Endothelial cell (in vitro differentiated cells): ENCODE measurements at regions not wholly inside any gene's neighbourhood (a gene's known extent, or its start where the extent isn't known, plus 50 kb on each side); places are given as distances from the start of the nearest gene placed in this dataset.
"Not testable (repeated sequence)": the region's sequence is repeated elsewhere in the genome, so short reads cannot be mapped to it uniquely, and the experiment has no call there.

Source experiments
- DNase-seq: peaks from one replicate; pipeline ENCODE4 v3.0.0; 2021; ENCODE audit warnings: low spot score
- H3K27ac Mint-ChIP-seq: one replicate; pipeline ENCODE4 v1.8.0; 2021; ENCODE audit warnings: mixed read lengths, inconsistent platforms; ENCODE audit not compliant: unreplicated experiment
- H3K27me3 Mint-ChIP-seq: one replicate; pipeline ENCODE4 v1.8.0; 2021; ENCODE audit warnings: mild to moderate bottlenecking, moderate library complexity, mixed read lengths, inconsistent platforms; ENCODE audit not compliant: unreplicated experiment
- H3K36me3 Mint-ChIP-seq: one replicate; pipeline ENCODE4 v1.8.0; 2021; ENCODE audit warnings: mild to moderate bottlenecking, low read depth, mixed read lengths, inconsistent platforms; ENCODE audit not compliant: unreplicated experiment
- H3K4me1 Mint-ChIP-seq: one replicate; pipeline ENCODE4 v1.8.0; 2021; ENCODE audit warnings: mild to moderate bottlenecking, mixed read lengths, inconsistent platforms; ENCODE audit not compliant: unreplicated experiment
- H3K4me3 Mint-ChIP-seq: one replicate; pipeline ENCODE4 v1.8.0; 2021; ENCODE audit warnings: mild to moderate bottlenecking, mixed read lengths, inconsistent platforms; ENCODE audit not compliant: unreplicated experiment
- H3K9me3 Mint-ChIP-seq: one replicate; pipeline ENCODE4 v1.8.0; 2021; ENCODE audit warnings: mixed read lengths, inconsistent platforms; ENCODE audit not compliant: unreplicated experiment
- CTCF ChIP-seq: fragments of 200-600 bp; sonication (generic); IDR thresholded peaks from one replicate; pipeline ENCODE4 v1.5.0; 2021; ENCODE audit warnings: antibody characterized with exemption; ENCODE audit not compliant: unreplicated experiment

- H3K4me1 Mint-ChIP-seq = not testable (repeated sequence)
Observed at GRCh38 chr15:31725619-31726018, 304.7 kb upstream of the CHRNA7 start.

GRCh38 chr15:31727612-31728011, 302.7 kb upstream of the CHRNA7 start:
- H3K36me3 Mint-ChIP-seq = no peaks in the 10 kb centered on the region
- DNase-seq = no peak
- H3K9me3 Mint-ChIP-seq = no peaks in the 10 kb centered on the region
- H3K27me3 Mint-ChIP-seq = no peaks in the 10 kb centered on the region
- no peak for TF ChIP-seq CTCF
- no peak overlapping the region for H3K27ac Mint-ChIP-seq
- no peaks in the 10 kb centered on the region for H3K4me1 Mint-ChIP-seq
- no peak overlapping the region for H3K4me3 Mint-ChIP-seq

More at GRCh38 chr15:31725619-31726018, 304.7 kb upstream of the CHRNA7 start:
- not testable (repeated sequence) for DNase-seq, H3K27me3 Mint-ChIP-seq, H3K36me3 Mint-ChIP-seq, H3K27ac Mint-ChIP-seq, H3K9me3 Mint-ChIP-seq, H3K4me3 Mint-ChIP-seq

- Mint-ChIP-seq H3K4me3 (no peak overlapping the region), H3K27ac (no peak overlapping the region), H3K36me3 (no peaks in the 10 kb centered on the region), H3K9me3 (no peaks in the 10 kb centered on the region), H3K4me1 (no peaks in the 10 kb centered on the region), H3K27me3 (no peaks in the 10 kb centered on the region)
- DNase-seq = no peak
- no peak for TF ChIP-seq CTCF
Observed at GRCh38 chr15:31732726-31733125, 297.6 kb upstream of the CHRNA7 start.

- Mint-ChIP-seq H3K9me3 (no peaks in the 10 kb centered on the region), H3K4me3 (no peak overlapping the region), H3K27me3 (no peaks in the 10 kb centered on the region), H3K27ac (no peak overlapping the region), H3K36me3 (no peaks in the 10 kb centered on the region), H3K4me1 (no peaks in the 10 kb centered on the region)
- no peak for DNase-seq
- TF ChIP-seq CTCF = no peak
Observed at GRCh38 chr15:31733424-31733823, 296.9 kb upstream of the CHRNA7 start.

- no peak overlapping the region for H3K4me3 Mint-ChIP-seq
- H3K27ac Mint-ChIP-seq = no peak overlapping the region
- TF ChIP-seq CTCF = no peak
- no peaks in the 10 kb centered on the region for H3K9me3 Mint-ChIP-seq
- DNase-seq = no peak
- no peaks in the 10 kb centered on the region for H3K4me1 Mint-ChIP-seq
- no peaks in the 10 kb centered on the region for H3K27me3 Mint-ChIP-seq
- no peaks in the 10 kb centered on the region for H3K36me3 Mint-ChIP-seq
Observed at GRCh38 chr15:31740203-31740602, 290.1 kb upstream of the CHRNA7 start.

- H3K27ac Mint-ChIP-seq = no peak overlapping the region
- H3K36me3 Mint-ChIP-seq = no peaks in the 10 kb centered on the region
- DNase-seq = no peak
- no peak overlapping the region for H3K4me3 Mint-ChIP-seq
- H3K27me3 Mint-ChIP-seq = no peaks in the 10 kb centered on the region
- H3K9me3 Mint-ChIP-seq = no peaks in the 10 kb centered on the region
- no peaks in the 10 kb centered on the region for H3K4me1 Mint-ChIP-seq
- no peak for TF ChIP-seq CTCF
Observed at GRCh38 chr15:31745841-31746240, 284.5 kb upstream of the CHRNA7 start.
